T-cell (primary cell): ENCODE measurements at regions not wholly inside any gene's neighbourhood (a gene's known extent, or its start where the extent isn't known, plus 50 kb on each side); places are given as distances from the start of the nearest gene placed in this dataset.

Experiments
- ATAC-seq, 4 experiments: fragments of 200-7000 bp in 3 of 4; fragments of 150-1000 bp in 1 of 4; cut with Tn5 transposase; replicated peaks in 1 of 4; 1 replicate in 3 of 4; 2 replicates in 1 of 4; pipeline ENCODE4 v1.10.0; 2021; ENCODE audit warnings: moderate library complexity in 3 of 4, mild to moderate bottlenecking in 2 of 4, moderate number of reproducible peaks in 1 of 4
- CTCF ChIA-PET, 2 donors: fragments of 300-600 bp; sonication (Branson Sonifier 250); formaldehyde crosslinking; loops; one replicate each; lab custom pipeline; 2022; ENCODE audit warnings: antibody characterized with exemption in 2 of 2; lab: Charles Lee
- POLR2A ChIA-PET, 2 donors: fragments of 300-600 bp; sonication (Branson Sonifier 250); formaldehyde crosslinking; loops; one replicate each; lab custom pipeline; 2022; ENCODE audit warnings: antibody characterized with exemption in 2 of 2; lab: Charles Lee
- DNase-seq, 35 experiments: peaks; one replicate each; pipeline versions ENCODE4 v3.0.0 to v3.0.0-alpha.2; 2013 to 2023
- H3K27ac ChIP-seq: one replicate; pipeline ENCODE4 v1.5.1; 2013; ENCODE audit warnings: low read length
- H3K27me3 ChIP-seq, 2 experiments: replicated peaks in 1 of 2; 1 replicate in 1 of 2; 2 replicates in 1 of 2; pipeline versions ENCODE4 v1.6.1 to v1.7.0; 2013; ENCODE audit warnings: low read length in 1 of 2, mixed read lengths in 1 of 2; ENCODE audit not compliant: control insufficient read depth in 2 of 2, insufficient read depth in 2 of 2; ENCODE audit errors: extremely low read depth in 1 of 2
- H3K36me3 ChIP-seq, 2 donors: 1 replicate in 1 of 2; 2 replicates in 1 of 2; pipeline versions ENCODE4 v1.6.1 to v1.7.0; 2013; ENCODE audit warnings: low read length in 1 of 2; ENCODE audit not compliant: control insufficient read depth in 2 of 2, insufficient read depth in 1 of 2; ENCODE audit errors: extremely low read depth in 1 of 2
- H3K4me1 ChIP-seq, 2 experiments: 1 replicate in 1 of 2; 2 replicates in 1 of 2; pipeline versions ENCODE4 v1.6.1 to v1.7.0; 2013; ENCODE audit warnings: low read length in 2 of 2, mixed read lengths in 1 of 2; ENCODE audit not compliant: insufficient read depth in 2 of 2, control insufficient read depth in 1 of 2; ENCODE audit errors: extremely low read depth in 1 of 2
- H3K4me3 ChIP-seq, 2 donors: 1 replicate in 1 of 2; 2 replicates in 1 of 2; pipeline versions ENCODE4 v1.5.1 to v1.7.0; 2013; ENCODE audit warnings: mild to moderate bottlenecking in 2 of 2, low read length in 1 of 2, moderate library complexity in 1 of 2; ENCODE audit not compliant: control insufficient read depth in 1 of 2; ENCODE audit errors: extremely low read depth in 1 of 2
- H3K9me3 ChIP-seq: 2 replicates; pipeline ENCODE4 v1.7.0; 2013
- H3K27ac Mint-ChIP-seq, 2 donors: one replicate each; pipeline ENCODE4 v1.8.0; 2020 to 2021; ENCODE audit warnings: mild to moderate bottlenecking in 2 of 2, mixed read lengths in 2 of 2
- H3K27me3 Mint-ChIP-seq, 2 donors: one replicate each; pipeline ENCODE4 v1.8.0; 2021 to 2022; ENCODE audit warnings: mixed read lengths in 2 of 2
- H3K36me3 Mint-ChIP-seq: one replicate; pipeline ENCODE4 v1.8.0; 2021; ENCODE audit warnings: mixed read lengths
- H3K4me1 Mint-ChIP-seq, 3 donors: one replicate each; pipeline ENCODE4 v1.8.0; 2020 to 2022; ENCODE audit warnings: mixed read lengths in 3 of 3, mild to moderate bottlenecking in 1 of 3
- H3K4me3 Mint-ChIP-seq, 3 donors: one replicate each; pipeline ENCODE4 v1.8.0; 2020 to 2022; ENCODE audit warnings: mild to moderate bottlenecking in 3 of 3, mixed read lengths in 3 of 3, moderate library complexity in 3 of 3
- H3K9me3 Mint-ChIP-seq, 3 donors: one replicate each; pipeline ENCODE4 v1.8.0; 2020 to 2022; ENCODE audit warnings: mixed read lengths in 3 of 3
- WGBS: methylation state at CpG from one replicate; pipeline ENCODE4 v1.1.5; 2013; ENCODE audit warnings: missing lambda C conversion rate; ENCODE audit not compliant: insufficient coverage; 5-methylcytosine and 5-hydroxymethylcytosine counted together

DNA sequence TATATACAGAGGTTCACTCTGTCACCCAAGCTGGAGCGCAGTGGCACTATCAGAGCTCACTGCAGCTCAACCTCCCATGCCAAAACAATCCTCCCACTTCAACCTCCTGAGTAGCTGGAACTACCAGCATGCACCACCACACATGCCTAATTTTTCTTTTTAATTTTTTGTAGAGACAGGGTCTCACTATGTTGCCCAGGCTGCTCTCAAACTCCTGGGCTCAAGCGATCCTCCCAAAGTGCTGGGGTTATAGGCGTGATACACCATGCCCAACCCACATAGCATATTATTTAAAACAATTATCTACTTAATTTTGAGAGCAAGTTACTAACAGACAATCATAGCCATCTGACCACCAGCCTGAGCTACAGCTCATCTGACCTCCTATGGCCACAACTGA is 459.9 kb upstream of the JARID2 start:
- ATAC-seq = no peak
- WGBS = 89% methylated on average over 1 of the region's 3 CpGs
- no peak overlapping the region for H3K27ac Mint-ChIP-seq
- peaks cover 0 to 3% (median 0%) of the 10 kb centered on the region in 3 donors for H3K9me3 Mint-ChIP-seq
- Histone ChIP-seq H3K9me3 (no peaks in the 10 kb centered on the region), H3K27me3 (no peaks in the 10 kb centered on the region), H3K4me3 (no peak overlapping the region), H3K4me1 (peaks cover 9 to 10% of the 10 kb centered on the region in 2 experiments), H3K36me3 (no peaks in the 10 kb centered on the region), H3K27ac (no peak overlapping the region)
- H3K27me3 Mint-ChIP-seq = no peaks in the 10 kb centered on the region
- POLR2A ChIA-PET = no interaction called here
- H3K4me3 Mint-ChIP-seq = no peak overlapping the region
- H3K4me1 Mint-ChIP-seq = peaks cover 8 to 21% (median 19%) of the 10 kb centered on the region in 3 donors
- DNase-seq = no peak
- no peaks in the 10 kb centered on the region for H3K36me3 Mint-ChIP-seq
- CTCF ChIA-PET = no interaction called here

DNA sequence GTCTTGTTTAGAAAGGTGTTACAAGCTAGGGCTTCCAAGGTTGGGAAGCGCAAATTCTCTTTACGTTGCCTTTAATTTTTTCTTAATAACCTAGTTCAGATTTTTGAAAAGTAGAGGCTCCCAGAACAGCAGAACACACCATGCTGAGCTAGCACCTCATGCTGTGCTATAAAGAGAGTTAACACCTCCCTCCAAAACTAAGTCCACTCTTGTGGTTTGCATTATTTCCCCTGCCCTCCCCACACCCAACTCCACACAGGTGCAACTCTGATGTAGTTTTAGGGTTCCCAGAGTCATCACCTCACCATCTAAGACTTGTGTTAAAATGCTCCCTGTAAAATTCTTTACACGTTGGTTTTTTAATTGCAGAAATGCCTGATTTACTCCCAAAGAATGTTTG is 459.4 kb upstream of the JARID2 start:
- ATAC-seq (no peak), DNase-seq (no peak)
- H3K27me3 Mint-ChIP-seq = no peaks in the 10 kb centered on the region
- H3K9me3 Mint-ChIP-seq = peaks cover 0 to 3% (median 0%) of the 10 kb centered on the region in 3 donors
- Histone ChIP-seq H3K4me3 (no peak overlapping the region), H3K9me3 (no peaks in the 10 kb centered on the region), H3K27ac (no peak overlapping the region), H3K36me3 (no peaks in the 10 kb centered on the region), H3K27me3 (no peaks in the 10 kb centered on the region), H3K4me1 (peaks cover 9 to 10% of the 10 kb centered on the region in 2 experiments)
- H3K4me1 Mint-ChIP-seq = peaks cover 8 to 21% (median 19%) of the 10 kb centered on the region in 3 donors
- H3K27ac Mint-ChIP-seq = no peak overlapping the region
- POLR2A ChIA-PET = no interaction called here
- H3K36me3 Mint-ChIP-seq = no peaks in the 10 kb centered on the region
- CTCF ChIA-PET = no interaction called here
- no peak overlapping the region for H3K4me3 Mint-ChIP-seq
- WGBS = 80% methylated on average over 1 of the region's 3 CpGs

DNA sequence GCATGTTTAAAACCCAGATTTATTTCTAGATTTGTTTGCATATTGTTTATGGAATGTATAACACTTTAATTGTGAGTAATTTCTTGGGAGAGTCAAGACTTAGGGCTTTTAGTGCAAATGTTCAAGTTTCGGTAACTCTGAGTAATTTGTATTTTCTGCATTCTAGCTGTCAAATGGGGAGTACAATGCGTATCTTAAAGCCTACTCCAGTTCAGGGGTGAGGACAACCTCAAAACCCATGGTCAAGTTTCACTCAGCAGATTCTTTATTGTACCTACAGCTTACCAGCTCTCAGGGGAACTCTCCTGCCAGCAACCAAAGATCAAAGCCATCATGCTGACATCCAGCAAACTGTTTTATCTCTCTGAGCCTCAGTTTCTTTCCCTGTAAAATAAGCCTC is 458.6 kb upstream of the JARID2 start:
- no peak overlapping the region for H3K27ac ChIP-seq
- no peak overlapping the region for H3K27ac Mint-ChIP-seq
- no peaks in the 10 kb centered on the region for H3K27me3 Mint-ChIP-seq
- H3K4me1 ChIP-seq = peaks cover 9 to 10% of the 10 kb centered on the region in 2 experiments
- DNase-seq (no peak), ATAC-seq (no peak)
- no peak overlapping the region for H3K4me3 ChIP-seq
- 83% methylated on average over 1 of the region's 2 CpGs for WGBS
- CTCF ChIA-PET = interaction anchor here in 1 of 2 donors (0.6 kb wide), 1 partner anchor 646 kb away, joined by 3 read pairs; no protein-coding TSS in a partner anchor
- H3K36me3 Mint-ChIP-seq = no peaks in the 10 kb centered on the region
- H3K36me3 ChIP-seq = no peaks in the 10 kb centered on the region
- H3K27me3 ChIP-seq = no peaks in the 10 kb centered on the region
- peaks cover 8 to 21% (median 19%) of the 10 kb centered on the region in 3 donors for H3K4me1 Mint-ChIP-seq
- no peak overlapping the region for H3K4me3 Mint-ChIP-seq
- POLR2A ChIA-PET = no interaction called here
- H3K9me3 ChIP-seq = no peaks in the 10 kb centered on the region
- H3K9me3 Mint-ChIP-seq = no peaks in the 10 kb centered on the region

DNA sequence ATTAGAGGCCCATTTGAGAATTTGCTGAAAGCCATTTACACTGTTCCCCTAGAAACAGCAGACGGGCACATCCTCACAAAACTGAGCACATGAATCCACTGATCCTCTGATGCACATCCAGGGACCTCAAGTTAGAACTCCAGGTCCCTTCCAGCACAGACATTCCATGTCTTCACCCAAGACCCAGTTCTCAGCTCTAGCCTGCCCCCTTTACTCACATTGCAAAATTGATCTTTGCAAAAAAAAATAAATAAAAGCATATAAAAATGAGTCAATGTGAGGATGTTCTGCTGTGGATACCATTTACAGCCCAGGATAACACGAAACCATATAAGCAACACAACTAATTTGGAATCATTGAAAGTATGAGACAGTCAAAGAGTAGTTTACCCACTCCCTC is 458.2 kb upstream of the JARID2 start:
- ChIA-PET CTCF (no interaction called here), POLR2A (no interaction called here)
- Mint-ChIP-seq H3K27ac (no peak overlapping the region), H3K27me3 (no peaks in the 10 kb centered on the region), H3K4me3 (no peak overlapping the region), H3K9me3 (no peaks in the 10 kb centered on the region), H3K36me3 (no peaks in the 10 kb centered on the region), H3K4me1 (peaks cover 8 to 21% (median 19%) of the 10 kb centered on the region in 3 donors)
- Histone ChIP-seq H3K36me3 (no peaks in the 10 kb centered on the region), H3K4me3 (no peak overlapping the region), H3K27ac (no peak overlapping the region), H3K27me3 (no peaks in the 10 kb centered on the region), H3K4me1 (peaks cover 9 to 10% of the 10 kb centered on the region in 2 experiments), H3K9me3 (no peaks in the 10 kb centered on the region)
- ATAC-seq = no peak
- DNase-seq = no peak
- 88% methylated on average over 1 of the region's 2 CpGs for WGBS

DNA sequence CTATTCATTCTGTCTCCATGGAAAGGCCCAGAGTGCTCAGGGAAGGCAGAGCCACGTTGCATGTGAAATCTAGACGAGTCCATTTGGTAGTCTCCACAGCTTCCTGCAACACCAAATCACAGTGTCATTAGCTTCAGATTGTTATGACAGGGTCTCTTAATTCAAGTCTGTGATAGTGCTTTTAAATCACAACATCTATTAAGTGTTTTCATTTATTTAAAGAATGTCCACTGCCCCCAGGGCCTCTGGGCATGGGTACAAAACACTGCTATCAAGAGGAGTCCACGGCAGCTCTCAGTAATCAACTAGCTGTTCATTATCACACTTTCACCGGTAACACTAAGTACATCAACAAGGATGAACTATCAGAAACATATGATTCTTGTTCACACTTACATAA is 455.9 kb upstream of the JARID2 start:
- Mint-ChIP-seq H3K27ac (no peak overlapping the region), H3K27me3 (no peaks in the 10 kb centered on the region), H3K4me1 (peaks cover 2 to 14% (median 11%) of the 10 kb centered on the region in 3 donors), H3K4me3 (no peak overlapping the region), H3K36me3 (no peaks in the 10 kb centered on the region), H3K9me3 (no peaks in the 10 kb centered on the region)
- no peaks in the 10 kb centered on the region for H3K27me3 ChIP-seq
- H3K4me1 ChIP-seq = peaks cover 4 to 8% of the 10 kb centered on the region in 2 experiments
- H3K4me3 ChIP-seq = no peak overlapping the region
- ATAC-seq (no peak), DNase-seq (no peak)
- H3K36me3 ChIP-seq = no peaks in the 10 kb centered on the region
- ChIA-PET POLR2A (no interaction called here), CTCF (no interaction called here)
- H3K27ac ChIP-seq = no peak overlapping the region
- H3K9me3 ChIP-seq = no peaks in the 10 kb centered on the region
- WGBS = no CpG with 5 or more reads among the region's 4 CpGs

DNA sequence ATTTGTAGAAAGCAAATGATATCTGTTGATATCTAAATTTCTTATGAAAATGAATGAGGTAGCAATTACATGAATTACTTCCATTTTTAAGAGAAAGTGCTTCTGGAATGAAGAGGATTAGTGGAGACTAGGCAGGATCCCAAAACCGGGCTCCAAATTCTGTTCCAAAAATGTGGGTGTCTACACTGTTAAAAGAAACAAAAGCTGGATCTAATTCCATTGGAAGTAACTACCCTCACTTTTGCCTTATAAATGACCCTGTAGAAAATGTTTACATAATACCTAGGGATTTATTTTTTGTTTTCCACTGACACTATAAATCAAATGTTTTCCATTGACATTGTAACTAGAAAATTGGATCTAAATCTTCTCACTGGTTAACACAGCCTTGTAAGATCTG is 454.9 kb upstream of the JARID2 start:
- ATAC-seq = no peak
- POLR2A ChIA-PET = no interaction called here
- no peak overlapping the region for H3K27ac Mint-ChIP-seq

DNA sequence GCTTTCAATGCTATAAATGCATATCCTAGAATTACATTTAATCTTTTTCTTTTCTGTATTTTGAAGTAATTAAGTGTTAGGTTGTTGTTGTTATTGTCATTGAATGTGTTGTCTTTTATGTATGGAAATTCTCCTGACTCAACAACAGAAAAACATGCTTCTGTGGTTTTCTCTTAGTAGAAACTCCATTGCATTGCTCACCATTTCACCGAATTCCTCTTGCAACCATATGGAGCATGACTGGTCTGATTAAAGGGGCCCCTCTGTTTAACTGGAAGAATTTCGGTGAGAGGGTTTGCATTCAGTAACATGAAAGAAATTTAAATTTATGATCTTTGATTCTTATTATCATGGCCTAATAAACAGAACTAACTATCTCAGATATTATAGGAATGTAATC is 454.3 kb upstream of the JARID2 start:
- H3K36me3 ChIP-seq = no peaks in the 10 kb centered on the region
- Mint-ChIP-seq H3K27ac (no peak overlapping the region), H3K27me3 (no peaks in the 10 kb centered on the region), H3K4me3 (no peak overlapping the region), H3K36me3 (no peaks in the 10 kb centered on the region), H3K9me3 (no peaks in the 10 kb centered on the region), H3K4me1 (peaks cover 0 to 5% (median 3%) of the 10 kb centered on the region in 3 donors)
- H3K4me1 ChIP-seq = peaks cover 0 to 2% of the 10 kb centered on the region in 2 experiments
- no peak overlapping the region for H3K27ac ChIP-seq
- H3K4me3 ChIP-seq = no peak overlapping the region
- WGBS = no CpG with 5 or more reads among the region's 2 CpGs
- DNase-seq (no peak), ATAC-seq (no peak)
- H3K9me3 ChIP-seq = no peaks in the 10 kb centered on the region
- H3K27me3 ChIP-seq = no peaks in the 10 kb centered on the region
- POLR2A ChIA-PET = no interaction called here
- CTCF ChIA-PET = no interaction called here

More for the DNA sequence above, 454.9 kb upstream of the JARID2 start:
- Mint-ChIP-seq H3K36me3 (no peaks in the 10 kb centered on the region), H3K4me3 (no peak overlapping the region), H3K27me3 (no peaks in the 10 kb centered on the region), H3K4me1 (peaks cover 0 to 6% (median 4%) of the 10 kb centered on the region in 3 donors), H3K9me3 (no peaks in the 10 kb centered on the region)
- Histone ChIP-seq H3K27ac (no peak overlapping the region), H3K27me3 (no peaks in the 10 kb centered on the region), H3K4me1 (peaks cover 0 to 2% of the 10 kb centered on the region in 2 experiments), H3K9me3 (no peaks in the 10 kb centered on the region), H3K4me3 (no peak overlapping the region), H3K36me3 (no peaks in the 10 kb centered on the region)
- no CpG with 5 or more reads among the region's 1 CpG for WGBS
- CTCF ChIA-PET = no interaction called here
- DNase-seq = no peak
